Keratinocyte (primary cell): ENCODE measurements at regions not wholly inside any gene's neighbourhood (a gene's known extent, or its start where the extent isn't known, plus 50 kb on each side); places are given as distances from the start of the nearest gene placed in this dataset.
"Not testable (repeated sequence)": the region's sequence is repeated elsewhere in the genome, so short reads cannot be mapped to it uniquely, and the experiment has no call there.

Experiments used
- DNase-seq: peaks from one replicate; pipeline ENCODE4 v3.0.0-alpha.2; 2011; ENCODE audit warnings: low read depth, missing footprints, low spot score
- FAIRE-seq: peaks from 2 replicates; lab custom pipeline; 2011; peaks lifted over from hg19 to GRCh38; lab: Jason Lieb, UNC
- H2AFZ ChIP-seq: 2 replicates; pipeline ENCODE4 v1.6.0; 2012; ENCODE audit warnings: low read length, control low read depth, inconsistent platforms; ENCODE audit not compliant: control insufficient read depth
- H3K27ac ChIP-seq: 2 replicates; pipeline ENCODE4 v1.5.1; 2011; ENCODE audit warnings: low read length; ENCODE audit not compliant: control insufficient read depth, insufficient read depth
- H3K27me3 ChIP-seq: 3 replicates; pipeline ENCODE4 v1.6.0; 2011; ENCODE audit warnings: low read length; ENCODE audit not compliant: control insufficient read depth, insufficient read depth; ENCODE audit errors: extremely low read depth
- H3K36me3 ChIP-seq, 2 experiments: 2 replicates in 1 of 2; 3 replicates in 1 of 2; pipeline ENCODE4 v1.5.1; 2011; ENCODE audit warnings: low read length in 2 of 2, mild to moderate bottlenecking in 1 of 2; ENCODE audit not compliant: control insufficient read depth in 2 of 2, insufficient read depth in 2 of 2; ENCODE audit errors: extremely low read depth in 1 of 2
- H3K4me1 ChIP-seq: 3 replicates; pipeline ENCODE4 v1.5.1; 2011; ENCODE audit warnings: low read length; ENCODE audit not compliant: control insufficient read depth, insufficient read depth; ENCODE audit errors: extremely low read depth
- H3K4me2 ChIP-seq: 3 replicates; pipeline ENCODE4 v1.6.0; 2011; ENCODE audit warnings: low read depth, low read length; ENCODE audit not compliant: control insufficient read depth, insufficient read depth; ENCODE audit errors: extremely low read depth
- H3K4me3 ChIP-seq, 3 experiments: fragments of 200-600 bp in 1 of 3; sonication (generic) in 1 of 3; 2 replicates in 2 of 3; 3 replicates in 1 of 3; pipeline ENCODE4 v1.5.1; 2011 to 2016; ENCODE audit warnings: low read length in 3 of 3, mild to moderate bottlenecking in 3 of 3, control low read depth in 2 of 3, inconsistent platforms in 1 of 3, low read depth in 1 of 3, mixed read lengths in 1 of 3, mixed run types in 1 of 3, moderate library complexity in 1 of 3; ENCODE audit not compliant: control insufficient read depth in 2 of 3, insufficient read depth in 2 of 3; ENCODE audit errors: extremely low read depth in 1 of 3
- H3K79me2 ChIP-seq: 2 replicates; pipeline ENCODE4 v1.6.0; 2012; ENCODE audit warnings: low read length; ENCODE audit not compliant: control insufficient read depth, insufficient read depth
- H3K9ac ChIP-seq: 3 replicates; pipeline ENCODE4 v1.6.0; 2011; ENCODE audit warnings: low read length; ENCODE audit not compliant: control insufficient read depth, insufficient read depth; ENCODE audit errors: extremely low read depth
- H3K9me1 ChIP-seq: 3 replicates; pipeline ENCODE4 v1.6.0; 2011; ENCODE audit warnings: low read length; ENCODE audit not compliant: control insufficient read depth, insufficient read depth; ENCODE audit errors: extremely low read depth
- H3K9me3 ChIP-seq: 2 replicates; pipeline ENCODE4 v1.5.1; 2012; ENCODE audit warnings: low read depth, low read length; ENCODE audit not compliant: control insufficient read depth
- H4K20me1 ChIP-seq: 3 replicates; pipeline ENCODE4 v1.6.0; 2011; ENCODE audit warnings: low read length; ENCODE audit not compliant: control insufficient read depth, insufficient read depth; ENCODE audit errors: extremely low read depth
- CTCF ChIP-seq, 3 experiments: IDR thresholded peaks in 1 of 3; conservative IDR thresholded peaks in 1 of 3; optimal IDR thresholded peaks in 1 of 3; 2 replicates in 2 of 3; 3 replicates in 1 of 3; pipeline versions ENCODE3 to v1.5.1; 2011; ENCODE audit warnings: low read length in 3 of 3, mild to moderate bottlenecking in 3 of 3, moderate library complexity in 2 of 3, control low read depth in 1 of 3, inconsistent platforms in 1 of 3; ENCODE audit not compliant: insufficient read depth in 2 of 3; ENCODE audit errors: extremely low read depth in 1 of 3
- EZH2 ChIP-seq: IDR thresholded peaks from one replicate; pipeline ENCODE4 v1.6.1; 2012; ENCODE audit warnings: inconsistent platforms, mild to moderate bottlenecking, low read length, moderate library complexity
- dilution Hi-C: fragments of 300-500 bp; cut with MboI; formaldehyde crosslinking; loops from one replicate; pipeline ENCODE4 v1.7.0; 2020; ENCODE audit warnings: low sequenced_read_pairs; ENCODE audit not compliant: extremely low pct_ligation_motif_present

DNA sequence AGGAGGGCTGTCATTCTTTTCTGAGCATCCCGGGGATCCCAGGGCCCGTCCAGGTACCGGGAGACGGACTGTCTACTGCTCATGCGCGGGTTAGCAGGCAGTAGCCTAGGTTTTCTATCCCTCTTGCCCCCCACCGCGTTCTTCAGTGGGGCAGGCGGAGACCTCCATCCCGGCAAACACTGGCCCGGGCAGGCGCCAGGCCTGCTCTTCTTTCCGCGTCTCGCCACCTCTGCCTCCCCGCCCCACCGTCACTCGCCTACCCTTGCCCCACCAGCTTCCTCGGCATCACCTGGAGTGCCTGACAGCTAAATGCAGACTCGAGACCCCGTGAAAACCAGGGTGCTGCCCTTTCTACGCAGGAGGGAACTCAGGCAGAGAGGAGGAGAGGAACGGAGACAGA, 1937.7 kb upstream of the DEFB115 start:
- Histone ChIP-seq H3K27me3 (no peaks in the 10 kb centered on the region), H3K36me3 (no peaks in the 10 kb centered on the region), H2AFZ (no peak overlapping the region), H3K9me3 (peaks cover 6% of the 10 kb centered on the region), H3K9me1 (no peaks in the 10 kb centered on the region), H3K4me2 (no peak overlapping the region), H4K20me1 (no peaks in the 10 kb centered on the region), H3K9ac (no peak overlapping the region), H3K27ac (no peak overlapping the region), H3K4me3 (no peak overlapping the region), H3K4me1 (no peaks in the 10 kb centered on the region), H3K79me2 (no peaks in the 10 kb centered on the region)
- TF ChIP-seq EZH2 (no peak), CTCF (optimal IDR thresholded peaks at IDR 0.05 in 1 of 3, IDR thresholded peaks at IDR 0.05 in 1 of 3, conservative IDR thresholded peaks at IDR 0.05 in 1 of 3; ENCODE audit: extremely low read depth in 1 of 3, insufficient read depth in 2 of 3, low read length in 3 of 3) (no peak)
- FAIRE-seq (no peak), DNase-seq (no peak)
- dilution Hi-C loops, result no loop called here

GRCh38 chr20:29320216-29320949, 1937.1 kb upstream of the DEFB115 start:
- H3K9me3 ChIP-seq, dilution Hi-C loops, H3K9me1 ChIP-seq, H3K79me2 ChIP-seq, H3K4me2 ChIP-seq, DNase-seq, H2AFZ ChIP-seq, H3K9ac ChIP-seq, H4K20me1 ChIP-seq, H3K27me3 ChIP-seq, H3K27ac ChIP-seq, H3K4me3 ChIP-seq, FAIRE-seq, H3K36me3 ChIP-seq, H3K4me1 ChIP-seq: not testable (repeated sequence)

DNA sequence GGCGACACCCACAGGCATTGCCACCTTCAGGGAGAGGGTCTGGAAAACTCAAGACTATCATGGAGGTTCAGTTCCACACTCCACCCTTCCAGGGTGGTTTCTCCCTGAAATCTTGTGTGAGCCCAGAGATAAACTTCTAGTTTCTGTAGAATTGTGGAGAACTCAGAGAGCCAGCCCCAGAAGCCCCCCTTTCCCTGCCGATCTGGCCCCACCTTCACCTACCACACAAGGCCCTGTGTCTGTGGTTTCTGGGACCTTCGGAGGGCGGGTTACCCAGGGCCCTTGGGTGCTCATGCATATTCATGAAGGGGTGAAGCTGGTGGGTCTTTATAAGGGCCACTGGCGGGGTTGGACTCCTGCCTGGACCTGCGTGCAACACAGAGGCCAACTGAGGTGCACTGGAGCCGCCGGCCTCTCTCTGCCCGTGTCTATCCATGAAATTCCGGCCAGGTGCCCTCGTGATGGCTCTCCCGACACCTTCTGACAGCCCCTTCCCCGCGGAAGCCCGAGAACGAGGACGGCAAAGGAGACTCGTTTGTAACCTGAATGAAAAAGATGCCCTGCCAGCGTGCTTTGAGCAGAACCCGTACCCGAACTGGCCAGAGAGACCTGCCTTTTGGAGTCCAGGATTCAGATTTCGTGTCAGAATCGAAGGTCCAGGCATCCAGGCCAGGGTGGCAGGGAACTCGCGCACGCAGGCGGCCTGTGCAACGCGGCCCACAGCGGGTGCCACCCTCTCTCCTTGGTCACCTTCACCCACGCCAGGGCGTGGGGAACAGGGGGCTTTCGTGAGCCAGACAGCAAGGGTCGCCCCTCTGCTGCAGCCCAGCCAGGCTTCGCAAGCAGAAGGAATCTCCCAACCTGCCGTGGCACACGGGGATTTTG, 1933.6 kb upstream of the DEFB115 start:
- H3K9me1 ChIP-seq, H3K9ac ChIP-seq, H3K27me3 ChIP-seq, H3K4me1 ChIP-seq, H3K4me2 ChIP-seq, FAIRE-seq, H3K27ac ChIP-seq, H3K36me3 ChIP-seq, H3K79me2 ChIP-seq, H3K4me3 ChIP-seq, H4K20me1 ChIP-seq, dilution Hi-C loops, H2AFZ ChIP-seq, DNase-seq: not testable (repeated sequence)
- peaks cover 15% of the 10 kb centered on the region for H3K9me3 ChIP-seq

GRCh38 chr20:29324516-29325303, 1932.8 kb upstream of the DEFB115 start:
- not testable (repeated sequence) for FAIRE-seq

More at GRCh38 chr20:29324516-29325303, 1932.8 kb upstream of the DEFB115 start:
- DNase-seq, H3K27me3 ChIP-seq, dilution Hi-C loops, H2AFZ ChIP-seq, H3K79me2 ChIP-seq, H3K27ac ChIP-seq, H3K36me3 ChIP-seq, H3K4me2 ChIP-seq, H3K9ac ChIP-seq, H4K20me1 ChIP-seq, H3K4me1 ChIP-seq, H3K9me1 ChIP-seq, H3K4me3 ChIP-seq: not testable (repeated sequence)
- peaks cover 16% of the 10 kb centered on the region for H3K9me3 ChIP-seq
